GM12878 (cell line): ENCODE measurements at regions not wholly inside any gene's neighbourhood (a gene's known extent, or its start where the extent isn't known, plus 50 kb on each side); places are given as distances from the start of the nearest gene placed in this dataset.

Source experiments
- CHD1 ChIP-seq: IDR thresholded peaks from 2 replicates; pipeline ENCODE4 v1.6.1; 2012; ENCODE audit warnings: low read depth, low read length, improper control_type of control experiment
- EP300 ChIP-seq, 2 experiments: fragments of 150-350 bp in 1 of 2; IDR thresholded peaks; 2 replicates each; pipeline ENCODE4 v1.6.1; 2011 to 2012; ENCODE audit warnings: low read depth in 2 of 2, low read length in 2 of 2, borderline replicate concordance in 1 of 2, improper control_type of control experiment in 1 of 2, inconsistent platforms in 1 of 2; ENCODE audit not compliant: control insufficient read depth in 1 of 2
- GABPA ChIP-seq: IDR thresholded peaks from 2 replicates; pipeline ENCODE4 v1.6.1; 2014; ENCODE audit warnings: antibody characterized with exemption, low read depth, mild to moderate bottlenecking, inconsistent platforms
- HDAC6 ChIP-seq: fragments of 200-600 bp; sonication (generic); IDR thresholded peaks from one replicate; pipeline ENCODE4 v1.8.0; 2017; ENCODE audit warnings: antibody characterized with exemption; ENCODE audit not compliant: unreplicated experiment
- POLR2AphosphoS2 ChIP-seq: IDR thresholded peaks from 2 replicates; pipeline ENCODE4 v1.6.1; 2011; ENCODE audit warnings: low read depth, mild to moderate bottlenecking, low read length, improper control_type of control experiment, moderate library complexity
- SIN3A ChIP-seq: IDR thresholded peaks from 2 replicates; pipeline ENCODE4 v1.6.1; 2012; ENCODE audit warnings: low read depth, low read length, improper control_type of control experiment
- SIX5 ChIP-seq: IDR thresholded peaks from 2 replicates; pipeline ENCODE4 v1.6.1; 2011; ENCODE audit warnings: mild to moderate bottlenecking, low read depth, low read length, moderate library complexity; ENCODE audit not compliant: severe bottlenecking
- TBL1XR1 ChIP-seq: IDR thresholded peaks from 2 replicates; pipeline ENCODE4 v1.6.1; 2012; ENCODE audit warnings: low read depth, low read length, improper control_type of control experiment
- ZBTB11 ChIP-seq: fragments of 450-650 bp; formaldehyde crosslinking; IDR thresholded peaks from 2 replicates; pipeline ENCODE4 v1.5.0; 2022; ENCODE audit warnings: mild to moderate bottlenecking, missing genetic modification characterization
- ZBTB33 ChIP-seq: fragments of 450-650 bp; IDR thresholded peaks from 2 replicates; pipeline ENCODE4 v1.6.1; 2017; ENCODE audit warnings: mild to moderate bottlenecking
- TF ChIP-seq, protein P1 (sequence below): IDR thresholded peaks from 2 replicates; pipeline ENCODE4 v1.6.1; 2011; ENCODE audit warnings: low read depth, low read length, improper control_type of control experiment, borderline replicate concordance
- TF ChIP-seq, protein P2 (sequence below), 3 experiments: IDR thresholded peaks in 2 of 3; conservative IDR thresholded peaks in 1 of 3; 2 replicates each; pipeline ENCODE4 v1.5.1; 2011; ENCODE audit warnings: low read depth in 3 of 3, low read length in 3 of 3, mild to moderate bottlenecking in 3 of 3, control low read depth in 2 of 3, moderate library complexity in 2 of 3, inconsistent platforms in 1 of 3, mixed read lengths in 1 of 3; ENCODE audit not compliant: control insufficient read depth in 2 of 3, insufficient read depth in 1 of 3; ENCODE audit errors: extremely low read depth in 1 of 3

DNA sequence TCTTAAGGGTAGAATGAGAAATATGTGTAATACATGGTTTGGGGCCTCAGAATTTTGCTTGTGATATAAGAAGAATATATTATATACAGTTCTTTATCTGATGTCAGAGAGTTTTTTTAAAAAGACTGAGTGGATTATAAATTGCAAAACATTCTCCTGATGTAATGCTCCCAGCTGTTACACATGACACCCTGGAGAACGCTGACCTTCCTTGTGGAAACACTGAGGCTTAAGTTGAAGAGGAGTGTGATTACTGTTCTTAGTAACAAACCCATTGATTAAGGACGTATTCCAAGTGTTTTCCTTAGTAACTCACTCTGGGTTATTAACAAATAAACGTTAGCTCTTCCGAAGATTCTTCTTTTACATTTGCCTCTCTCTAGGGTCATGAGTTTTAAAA is 1069.3 kb upstream of the CNTNAP5 start:
- TF ChIP-seq TBL1XR1 (no peak), SIN3A (no peak), POLR2AphosphoS2 (no peak), ZBTB11 (CRISPR knock-in tag) (no peak), HDAC6 (no peak), SIX5 (no peak), EP300 (IDR thresholded peaks at IDR 0.05; ENCODE audit: borderline replicate concordance in 1 of 2, control insufficient read depth in 1 of 2, low read depth in 2 of 2, low read length in 2 of 2) (no peak), CHD1 (no peak), GABPA (no peak), ZBTB33 (no peak)
- TF ChIP-seq, protein P1, sequence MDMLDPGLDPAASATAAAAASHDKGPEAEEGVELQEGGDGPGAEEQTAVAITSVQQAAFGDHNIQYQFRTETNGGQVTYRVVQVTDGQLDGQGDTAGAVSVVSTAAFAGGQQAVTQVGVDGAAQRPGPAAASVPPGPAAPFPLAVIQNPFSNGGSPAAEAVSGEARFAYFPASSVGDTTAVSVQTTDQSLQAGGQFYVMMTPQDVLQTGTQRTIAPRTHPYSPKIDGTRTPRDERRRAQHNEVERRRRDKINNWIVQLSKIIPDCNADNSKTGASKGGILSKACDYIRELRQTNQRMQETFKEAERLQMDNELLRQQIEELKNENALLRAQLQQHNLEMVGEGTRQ: no peak
- TF ChIP-seq, protein P2, sequence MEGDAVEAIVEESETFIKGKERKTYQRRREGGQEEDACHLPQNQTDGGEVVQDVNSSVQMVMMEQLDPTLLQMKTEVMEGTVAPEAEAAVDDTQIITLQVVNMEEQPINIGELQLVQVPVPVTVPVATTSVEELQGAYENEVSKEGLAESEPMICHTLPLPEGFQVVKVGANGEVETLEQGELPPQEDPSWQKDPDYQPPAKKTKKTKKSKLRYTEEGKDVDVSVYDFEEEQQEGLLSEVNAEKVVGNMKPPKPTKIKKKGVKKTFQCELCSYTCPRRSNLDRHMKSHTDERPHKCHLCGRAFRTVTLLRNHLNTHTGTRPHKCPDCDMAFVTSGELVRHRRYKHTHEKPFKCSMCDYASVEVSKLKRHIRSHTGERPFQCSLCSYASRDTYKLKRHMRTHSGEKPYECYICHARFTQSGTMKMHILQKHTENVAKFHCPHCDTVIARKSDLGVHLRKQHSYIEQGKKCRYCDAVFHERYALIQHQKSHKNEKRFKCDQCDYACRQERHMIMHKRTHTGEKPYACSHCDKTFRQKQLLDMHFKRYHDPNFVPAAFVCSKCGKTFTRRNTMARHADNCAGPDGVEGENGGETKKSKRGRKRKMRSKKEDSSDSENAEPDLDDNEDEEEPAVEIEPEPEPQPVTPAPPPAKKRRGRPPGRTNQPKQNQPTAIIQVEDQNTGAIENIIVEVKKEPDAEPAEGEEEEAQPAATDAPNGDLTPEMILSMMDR (IDR thresholded peaks at IDR 0.05 in 2 of 3, conservative IDR thresholded peaks at IDR 0.05 in 1 of 3; ENCODE audit: control insufficient read depth in 2 of 3, extremely low read depth in 1 of 3, insufficient read depth in 1 of 3, low read depth in 3 of 3, low read length in 3 of 3): no peak
